ENCODE measurements at regions not wholly inside any gene's neighbourhood (a gene's known extent, or its start where the extent isn't known, plus 50 kb on each side); places are given as distances from the start of the nearest gene placed in this dataset.
A peak's percentile ranks its signal among the peaks of the same experiment; 100 is the strongest.
"Not testable (repeated sequence)": the region's sequence is repeated elsewhere in the genome, so short reads cannot be mapped to it uniquely, and the experiment has no call there.

DNA sequence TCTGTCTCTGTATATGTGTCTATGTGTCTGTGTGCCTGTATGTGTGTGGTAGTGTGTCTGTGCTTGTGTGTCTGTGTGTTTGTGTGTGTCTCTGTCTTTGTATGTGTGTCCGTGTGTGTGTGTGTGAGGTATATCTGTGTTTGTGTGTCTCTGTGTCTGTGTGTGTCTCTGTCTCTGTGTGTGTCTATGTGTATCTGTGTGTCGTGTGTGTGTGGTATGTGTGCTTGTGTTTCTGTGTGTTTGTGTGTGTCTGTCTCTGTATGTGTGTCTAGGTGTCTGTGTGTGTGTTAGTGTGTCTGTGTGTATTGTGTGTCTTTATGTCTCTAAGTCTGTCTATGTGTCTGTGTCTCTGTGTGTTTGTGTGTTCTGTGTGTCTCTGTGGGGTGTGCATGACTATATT, 158.6 kb downstream of the TMEM121 start:
- intact Hi-C loops (cut with DNase I), result no loop called here
- Histone ChIP-seq H3K4me1 (no peaks in the 10 kb centered on the region), H3K27ac (no peak overlapping the region), H3K4me3 (no peak overlapping the region), H3K36me3 (no peaks in the 10 kb centered on the region), H3K9me3 (no peaks in the 10 kb centered on the region), H3K27me3 (no peaks in the 10 kb centered on the region)
- no peak for DNase-seq (ENCODE audit: low spot score in 2 of 2)
- TF ChIP-seq, protein P1, sequence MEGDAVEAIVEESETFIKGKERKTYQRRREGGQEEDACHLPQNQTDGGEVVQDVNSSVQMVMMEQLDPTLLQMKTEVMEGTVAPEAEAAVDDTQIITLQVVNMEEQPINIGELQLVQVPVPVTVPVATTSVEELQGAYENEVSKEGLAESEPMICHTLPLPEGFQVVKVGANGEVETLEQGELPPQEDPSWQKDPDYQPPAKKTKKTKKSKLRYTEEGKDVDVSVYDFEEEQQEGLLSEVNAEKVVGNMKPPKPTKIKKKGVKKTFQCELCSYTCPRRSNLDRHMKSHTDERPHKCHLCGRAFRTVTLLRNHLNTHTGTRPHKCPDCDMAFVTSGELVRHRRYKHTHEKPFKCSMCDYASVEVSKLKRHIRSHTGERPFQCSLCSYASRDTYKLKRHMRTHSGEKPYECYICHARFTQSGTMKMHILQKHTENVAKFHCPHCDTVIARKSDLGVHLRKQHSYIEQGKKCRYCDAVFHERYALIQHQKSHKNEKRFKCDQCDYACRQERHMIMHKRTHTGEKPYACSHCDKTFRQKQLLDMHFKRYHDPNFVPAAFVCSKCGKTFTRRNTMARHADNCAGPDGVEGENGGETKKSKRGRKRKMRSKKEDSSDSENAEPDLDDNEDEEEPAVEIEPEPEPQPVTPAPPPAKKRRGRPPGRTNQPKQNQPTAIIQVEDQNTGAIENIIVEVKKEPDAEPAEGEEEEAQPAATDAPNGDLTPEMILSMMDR (IDR thresholded peaks at IDR 0.05), result no peak

- intact Hi-C loops (cut with DNase I); DNase-seq (ENCODE audit: low spot score in 2 of 2): not testable (repeated sequence)
Observed at GRCh38 chr14:105685605-105686004, 159.2 kb downstream of the TMEM121 start.

GRCh38 chr14:105686050-105686449, 159.7 kb downstream of the TMEM121 start:
- H3K36me3 ChIP-seq; H3K9me3 ChIP-seq; H3K4me1 ChIP-seq; intact Hi-C loops (cut with DNase I); H3K27me3 ChIP-seq; H3K4me3 ChIP-seq; DNase-seq (ENCODE audit: low spot score in 2 of 2); H3K27ac ChIP-seq: not testable (repeated sequence)

More at GRCh38 chr14:105685605-105686004, 159.2 kb downstream of the TMEM121 start:
- not testable (repeated sequence) for H3K4me3 ChIP-seq, H3K27me3 ChIP-seq, H3K27ac ChIP-seq, H3K36me3 ChIP-seq, H3K4me1 ChIP-seq, H3K9me3 ChIP-seq

GRCh38 chr14:105686462-105687170, 160.2 kb downstream of the TMEM121 start:
- DNase-seq (ENCODE audit: low spot score in 2 of 2), result peak in 1 of 2 donors; percentile 42
- H3K9me3 ChIP-seq; H3K4me3 ChIP-seq; H3K4me1 ChIP-seq; intact Hi-C loops (cut with DNase I); H3K27me3 ChIP-seq; H3K27ac ChIP-seq; H3K36me3 ChIP-seq: not testable (repeated sequence)

- H3K4me1 ChIP-seq; H3K27me3 ChIP-seq; H3K27ac ChIP-seq; H3K36me3 ChIP-seq; H3K9me3 ChIP-seq; H3K4me3 ChIP-seq; intact Hi-C loops (cut with DNase I): not testable (repeated sequence)
- peak in 1 of 2 donors; percentile 25 for DNase-seq (ENCODE audit: low spot score in 2 of 2)
Observed at GRCh38 chr14:105687171-105688022, 161.0 kb downstream of the TMEM121 start.

GRCh38 chr14:105688023-105688351, 161.6 kb downstream of the TMEM121 start:
- H3K36me3 ChIP-seq; H3K4me1 ChIP-seq; H3K27me3 ChIP-seq; intact Hi-C loops (cut with DNase I); H3K27ac ChIP-seq; H3K4me3 ChIP-seq; H3K9me3 ChIP-seq: not testable (repeated sequence)
- DNase-seq (ENCODE audit: low spot score in 2 of 2), result peak in 1 of 2 donors; percentile 31

GRCh38 chr14:105688664-105689221, 162.4 kb downstream of the TMEM121 start:
- not testable (repeated sequence) for DNase-seq (ENCODE audit: low spot score in 2 of 2)

DNA sequence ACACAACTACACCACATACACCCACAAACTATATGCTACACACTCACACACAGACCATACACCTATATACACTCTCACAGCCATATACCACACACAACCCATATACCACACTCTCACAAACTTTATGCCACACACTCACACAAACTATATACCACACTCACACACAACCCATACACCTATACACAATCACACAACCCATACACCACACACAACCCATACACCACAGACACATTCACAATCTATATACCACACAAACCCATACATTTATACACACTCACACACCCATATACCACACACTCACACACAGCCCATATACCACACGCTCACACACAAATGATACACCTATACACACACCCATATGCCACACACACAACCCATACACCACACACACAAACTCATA, 163.3 kb downstream of the TMEM121 start:
- TF ChIP-seq, protein P1 (IDR thresholded peaks at IDR 0.05), result no peak
- intact Hi-C loops (cut with DNase I), result no loop called here
- Histone ChIP-seq H3K4me3 (no peak overlapping the region), H3K36me3 (no peaks in the 10 kb centered on the region), H3K4me1 (no peaks in the 10 kb centered on the region), H3K27me3 (no peaks in the 10 kb centered on the region), H3K27ac (no peak overlapping the region), H3K9me3 (no peaks in the 10 kb centered on the region)
- DNase-seq (ENCODE audit: low spot score in 2 of 2), result no peak

More at GRCh38 chr14:105688664-105689221, 162.4 kb downstream of the TMEM121 start:
- H3K36me3 ChIP-seq; H3K9me3 ChIP-seq; H3K4me1 ChIP-seq; H3K27ac ChIP-seq; H3K27me3 ChIP-seq; intact Hi-C loops (cut with DNase I); H3K4me3 ChIP-seq: not testable (repeated sequence)

All from ascending aorta (tissue), 2 donors.